Endodermal cell (in vitro differentiated cells): ENCODE measurements at regions not wholly inside any gene's neighbourhood (a gene's known extent, or its start where the extent isn't known, plus 50 kb on each side); places are given as distances from the start of the nearest gene placed in this dataset.

Experiments used
- DNase-seq: peaks from one replicate; pipeline ENCODE4 v3.0.0-alpha.2; 2017
- H3K27ac ChIP-seq: 2 replicates; pipeline ENCODE4 v1.5.1; 2013; ENCODE audit warnings: mild to moderate bottlenecking, low read depth, low read length, moderate library complexity
- H3K27me3 ChIP-seq: 2 replicates; pipeline ENCODE4 v1.6.1; 2013; ENCODE audit warnings: mild to moderate bottlenecking, low read length, moderate library complexity; ENCODE audit not compliant: insufficient read depth, control insufficient read depth, poor library complexity, severe bottlenecking
- H3K36me3 ChIP-seq: 2 replicates; pipeline ENCODE4 v1.7.0; 2013; ENCODE audit warnings: mild to moderate bottlenecking, low read length, moderate library complexity; ENCODE audit not compliant: control insufficient read depth, insufficient read depth
- H3K4me1 ChIP-seq: one replicate; pipeline ENCODE4 v1.7.0; 2013; ENCODE audit warnings: low read length; ENCODE audit not compliant: control insufficient read depth, insufficient read depth
- H3K4me3 ChIP-seq: 2 replicates; pipeline ENCODE4 v1.5.1; 2013; ENCODE audit warnings: mild to moderate bottlenecking, low read length, moderate library complexity
- H3K9ac ChIP-seq: 2 replicates; pipeline ENCODE4 v1.6.1; 2013; ENCODE audit warnings: mild to moderate bottlenecking, low read length, moderate library complexity; ENCODE audit not compliant: poor library complexity, severe bottlenecking; ENCODE audit errors: extremely low read depth
- H3K9me3 ChIP-seq: 2 replicates; pipeline ENCODE4 v1.6.1; 2013; ENCODE audit warnings: mild to moderate bottlenecking, low read length, moderate library complexity; ENCODE audit not compliant: control insufficient read depth
- H3K27ac Mint-ChIP-seq: 2 replicates; pipeline ENCODE4 v1.8.0; 2020; ENCODE audit warnings: mixed read lengths
- H3K27me3 Mint-ChIP-seq: 2 replicates; pipeline ENCODE4 v1.8.0; 2021; ENCODE audit warnings: mild to moderate bottlenecking, mixed read lengths; ENCODE audit not compliant: insufficient read depth
- H3K36me3 Mint-ChIP-seq: 2 replicates; pipeline ENCODE4 v1.8.0; 2020; ENCODE audit warnings: low read depth, mixed read lengths
- H3K4me1 Mint-ChIP-seq: 2 replicates; pipeline ENCODE4 v1.8.0; 2020; ENCODE audit warnings: mixed read lengths
- H3K4me3 Mint-ChIP-seq: 2 replicates; pipeline ENCODE4 v1.8.0; 2020; ENCODE audit warnings: mild to moderate bottlenecking, moderate library complexity, mixed read lengths
- H3K9me3 Mint-ChIP-seq: 2 replicates; pipeline ENCODE4 v1.8.0; 2020; ENCODE audit warnings: mild to moderate bottlenecking, mixed read lengths
- CTCF ChIP-seq: fragments of 200-600 bp; sonication (generic); conservative IDR thresholded peaks from 2 replicates; pipeline ENCODE4 v1.5.0; 2021; ENCODE audit warnings: antibody characterized with exemption, mild to moderate bottlenecking
- WGBS, 2 experiments: methylation state at CpG; one replicate each; pipeline versions ENCODE4 v1.1.5 to v1.1.7; 2013; ENCODE audit warnings: missing lambda C conversion rate in 2 of 2, mixed read lengths in 1 of 2; ENCODE audit not compliant: insufficient coverage in 1 of 2, insufficient read length in 1 of 2; 5-methylcytosine and 5-hydroxymethylcytosine counted together

- Histone ChIP-seq H3K27ac (peak overlapping the region; percentile 29), H3K36me3 (no peaks in the 10 kb centered on the region), H3K4me1 (no peaks in the 10 kb centered on the region), H3K27me3 (no peaks in the 10 kb centered on the region), H3K9ac (no peak overlapping the region), H3K4me3 (peak overlapping the region; percentile 59), H3K9me3 (no peaks in the 10 kb centered on the region)
- Mint-ChIP-seq H3K36me3 (no peaks in the 10 kb centered on the region), H3K27me3 (no peaks in the 10 kb centered on the region), H3K4me3 (no peak overlapping the region), H3K9me3 (peaks cover 48% of the 10 kb centered on the region), H3K4me1 (peaks cover 10% of the 10 kb centered on the region), H3K27ac (no peak overlapping the region)
- TF ChIP-seq CTCF = no peak
- no peak for DNase-seq
- 61 to 65% methylated on average over 2 to 6 of the region's 6 CpGs for WGBS, 2 experiments
Measured at GRCh38 chrX:18065956-18066355, 154.7 kb downstream of the BEND2 start.

- Histone ChIP-seq H3K9me3 (peaks cover 10% of the 10 kb centered on the region), H3K36me3 (no peaks in the 10 kb centered on the region), H3K9ac (no peak overlapping the region), H3K4me3 (no peak overlapping the region), H3K27me3 (no peaks in the 10 kb centered on the region), H3K4me1 (no peaks in the 10 kb centered on the region), H3K27ac (no peak overlapping the region)
- peaks cover 5% of the 10 kb centered on the region for H3K36me3 Mint-ChIP-seq
- H3K27me3 Mint-ChIP-seq = no peaks in the 10 kb centered on the region
- peaks cover 46% of the 10 kb centered on the region for H3K9me3 Mint-ChIP-seq
- H3K4me3 Mint-ChIP-seq = no peak overlapping the region
- WGBS, 2 experiments = 63% methylated on average over 1 of the region's 1 CpG; no CpG with 5 or more reads in 1 of the 2 experiments
- H3K27ac Mint-ChIP-seq = no peak overlapping the region
- DNase-seq = no peak
- peaks cover 6% of the 10 kb centered on the region for H3K4me1 Mint-ChIP-seq
- no peak for TF ChIP-seq CTCF
Measured at GRCh38 chrX:18051690-18052089, 169.0 kb downstream of the BEND2 start.

GRCh38 chrX:18047491-18047890, 173.2 kb downstream of the BEND2 start:
- no peaks in the 10 kb centered on the region for H3K36me3 ChIP-seq
- H3K9me3 ChIP-seq = peaks cover 10% of the 10 kb centered on the region
- no peak overlapping the region for H3K4me3 ChIP-seq
- WGBS, 2 experiments = 93% methylated on average over 2 of the region's 3 CpGs; no CpG with 5 or more reads in 1 of the 2 experiments
- no peak for TF ChIP-seq CTCF
- Mint-ChIP-seq H3K36me3 (peaks cover 5% of the 10 kb centered on the region), H3K27ac (no peak overlapping the region), H3K27me3 (no peaks in the 10 kb centered on the region), H3K4me3 (no peak overlapping the region), H3K4me1 (peaks cover 8% of the 10 kb centered on the region), H3K9me3 (peaks cover 38% of the 10 kb centered on the region)
- DNase-seq = no peak
- no peak overlapping the region for H3K27ac ChIP-seq
- H3K4me1 ChIP-seq = no peaks in the 10 kb centered on the region
- no peak overlapping the region for H3K9ac ChIP-seq
- H3K27me3 ChIP-seq = no peaks in the 10 kb centered on the region
